Body of pancreas (tissue), 4 donors: ENCODE measurements at regions not wholly inside any gene's neighbourhood (a gene's known extent, or its start where the extent isn't known, plus 50 kb on each side); places are given as distances from the start of the nearest gene placed in this dataset.

Experiments
- ATAC-seq: fragments of 150-250 bp; one replicate; pipeline ENCODE4 v1.9.1; 2016
- DNase-seq, 4 donors: peaks; one replicate each; pipeline ENCODE4 v3.0.0-alpha.2; 2019
- H3K27ac ChIP-seq, 4 donors: fragments of 200-600 bp; sonication (generic); 1 replicate in 3 of 4; 2 replicates in 1 of 4; pipeline versions ENCODE4 v1.5.1 to v1.6.1; 2016 to 2019; ENCODE audit warnings: mild to moderate bottlenecking in 1 of 4, mixed read lengths in 1 of 4, moderate library complexity in 1 of 4
- H3K27me3 ChIP-seq, 2 donors: fragments of 200-600 bp; sonication (generic); one replicate each; pipeline ENCODE4 v1.6.0; 2016; ENCODE audit warnings: mild to moderate bottlenecking in 1 of 2
- H3K36me3 ChIP-seq, 2 donors: fragments of 200-600 bp; sonication (generic); replicated peaks in 1 of 2; 2 replicates each; pipeline ENCODE4 v1.5.1; 2016; ENCODE audit warnings: low read depth in 2 of 2; ENCODE audit not compliant: insufficient read depth in 1 of 2
- H3K4me1 ChIP-seq: fragments of 200-600 bp; sonication (generic); one replicate; pipeline ENCODE4 v1.6.0; 2016
- H3K4me3 ChIP-seq, 2 donors: fragments of 200-600 bp; sonication (generic); 1 replicate in 1 of 2; 2 replicates in 1 of 2; pipeline ENCODE4 v1.5.1; 2016 to 2019
- H3K9me3 ChIP-seq, 3 donors: fragments of 200-600 bp; sonication (generic); 1 replicate in 2 of 3; 2 replicates in 1 of 3; pipeline ENCODE4 v1.5.1; 2016
- CTCF ChIP-seq, 7 experiments: fragments of 450-650 bp in 4 of 7; fragments of 200-600 bp in 3 of 7; sonication (generic) in 3 of 7; IDR thresholded peaks; one replicate each; pipeline ENCODE4 v1.5.1; 2016 to 2019; ENCODE audit warnings: antibody characterized with exemption in 7 of 7
- POLR2A ChIP-seq, 3 donors: fragments of 450-650 bp; IDR thresholded peaks; one replicate each; pipeline ENCODE4 v1.6.1; 2016; ENCODE audit warnings: antibody characterized with exemption in 3 of 3, mild to moderate bottlenecking in 2 of 3
- WGBS, 2 donors: methylation state at CpG; one replicate each; pipeline ENCODE4 v1.1.5; 2017; 5-methylcytosine and 5-hydroxymethylcytosine counted together
- intact Hi-C: fragments of 100-400 bp; cut with DNase I; formaldehyde crosslinking; loops from one replicate; pipeline ENCODE4 v1.15.1; 2023

DNA sequence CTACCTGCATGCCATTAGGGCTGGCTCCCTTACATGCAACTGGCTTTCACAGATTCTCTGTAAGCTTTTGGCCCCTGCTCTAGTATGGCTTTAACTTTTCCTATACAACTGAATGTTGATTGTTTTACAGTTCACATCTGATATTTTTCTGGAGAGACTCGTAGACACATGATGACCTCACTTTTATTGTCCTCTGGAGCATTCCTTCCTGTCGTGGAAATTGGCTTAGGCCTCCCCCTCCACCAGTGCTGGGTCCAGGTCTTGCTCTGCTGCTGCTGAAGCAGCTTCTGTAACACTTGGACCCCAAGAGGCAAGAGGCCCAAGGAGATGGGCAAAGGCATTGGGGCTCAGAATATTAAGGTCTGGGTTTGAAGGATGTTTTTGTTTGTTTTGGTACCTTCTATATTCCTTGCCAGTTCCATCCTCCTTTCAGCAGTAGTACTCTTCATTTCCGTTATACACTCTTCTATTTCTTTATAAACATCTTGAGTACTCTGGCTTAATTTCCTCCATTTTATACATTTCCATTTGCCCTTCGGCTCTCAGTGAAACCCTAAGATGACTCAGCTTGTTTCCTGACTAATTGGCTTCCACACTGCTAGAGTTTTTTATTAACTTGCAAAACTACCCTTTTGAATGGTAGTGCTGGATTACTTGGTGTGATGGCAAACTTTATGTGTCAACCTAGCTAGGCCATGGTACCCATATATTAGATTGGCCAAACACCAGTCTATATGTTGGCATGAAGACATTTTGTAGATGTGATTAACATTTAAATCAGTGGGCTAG lies 219.8 kb downstream of the CDCA7 start:
- TF ChIP-seq POLR2A (IDR thresholded peaks at IDR 0.05) (no peak), CTCF (IDR thresholded peaks at IDR 0.05) (no peak)
- no peaks in the 10 kb centered on the region for H3K9me3 ChIP-seq
- H3K27ac ChIP-seq: no peak overlapping the region
- H3K36me3 ChIP-seq: no peaks in the 10 kb centered on the region
- intact Hi-C loops: no loop called here
- DNase-seq (no peak), ATAC-seq (no peak)
- 71 to 75% methylated on average over 4 of the region's 4 CpGs for WGBS, 2 donors
- H3K27me3 ChIP-seq: no peaks in the 10 kb centered on the region
- no peak overlapping the region for H3K4me3 ChIP-seq
- H3K4me1 ChIP-seq: peaks cover 21% of the 10 kb centered on the region

- DNase-seq (no peak), ATAC-seq (no peak)
- no peak overlapping the region for H3K4me3 ChIP-seq
- H3K9me3 ChIP-seq: no peaks in the 10 kb centered on the region
- 89 to 95% methylated on average over 8 of the region's 8 CpGs for WGBS, 2 donors
- intact Hi-C loops: no loop called here
- H3K4me1 ChIP-seq: peaks cover 11% of the 10 kb centered on the region
- H3K27ac ChIP-seq: no peak overlapping the region
- H3K27me3 ChIP-seq: no peaks in the 10 kb centered on the region
- TF ChIP-seq POLR2A (IDR thresholded peaks at IDR 0.05) (no peak), CTCF (IDR thresholded peaks at IDR 0.05) (no peak)
- H3K36me3 ChIP-seq: no peaks in the 10 kb centered on the region
Measured at GRCh38 chr2:173578404-173579107, 223.9 kb downstream of the CDCA7 start.

DNA sequence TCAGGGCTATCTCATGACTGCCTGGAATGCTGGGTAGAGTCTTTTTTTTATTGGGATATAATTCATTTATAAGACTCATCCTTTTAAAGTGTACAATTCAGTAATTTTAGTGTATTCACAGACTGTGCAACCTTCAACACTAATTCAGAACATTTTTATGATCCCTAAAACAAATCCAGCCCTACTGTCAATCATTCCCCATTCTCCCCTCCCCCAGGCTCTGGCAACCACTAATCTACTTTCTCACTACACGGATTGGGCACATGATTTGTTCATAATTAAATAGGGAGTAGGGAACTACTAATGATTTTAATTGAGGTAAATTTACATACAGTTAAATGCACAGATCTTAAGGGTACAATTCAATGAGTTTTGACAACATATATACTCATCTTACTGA lies 225.7 kb downstream of the CDCA7 start:
- no peak overlapping the region for H3K27ac ChIP-seq
- WGBS, 2 donors: 34 to 35% methylated on average over 1 of the region's 1 CpG
- H3K4me1 ChIP-seq: peaks cover 11% of the 10 kb centered on the region

GRCh38 chr2:173580956-173581355 lies 226.3 kb downstream of the CDCA7 start:
- H3K36me3 ChIP-seq: no peaks in the 10 kb centered on the region
- H3K9me3 ChIP-seq: no peaks in the 10 kb centered on the region
- ATAC-seq: no peak
- no peak overlapping the region for H3K4me3 ChIP-seq
- no peak for TF ChIP-seq CTCF (IDR thresholded peaks at IDR 0.05)
- TF ChIP-seq POLR2A (IDR thresholded peaks at IDR 0.05): no peak
- H3K4me1 ChIP-seq: peaks cover 11% of the 10 kb centered on the region
- H3K27me3 ChIP-seq: no peaks in the 10 kb centered on the region
- H3K27ac ChIP-seq: no peak overlapping the region
- intact Hi-C loops: no loop called here
- DNase-seq: no peak

More for the DNA sequence above, 225.7 kb downstream of the CDCA7 start:
- intact Hi-C loops: no loop called here
- Histone ChIP-seq H3K36me3 (no peaks in the 10 kb centered on the region), H3K9me3 (no peaks in the 10 kb centered on the region), H3K4me3 (no peak overlapping the region), H3K27me3 (no peaks in the 10 kb centered on the region)
- DNase-seq (no peak), ATAC-seq (no peak)
- no peak for TF ChIP-seq CTCF (IDR thresholded peaks at IDR 0.05)
- no peak for TF ChIP-seq POLR2A (IDR thresholded peaks at IDR 0.05)
